Gastroesophageal sphincter (tissue), 3 donors: ENCODE measurements at regions not wholly inside any gene's neighbourhood (a gene's known extent, or its start where the extent isn't known, plus 50 kb on each side); places are given as distances from the start of the nearest gene placed in this dataset.

Experiments
- EP300 ChIP-seq: sonication (generic); formaldehyde crosslinking; IDR thresholded peaks from one replicate; pipeline ENCODE4 v1.6.1; 2017; ENCODE audit warnings: antibody characterized with exemption, mild to moderate bottlenecking
- POLR2A ChIP-seq, 2 donors: fragments of 450-650 bp; IDR thresholded peaks; one replicate each; pipeline ENCODE4 v1.6.1; 2017; ENCODE audit warnings: antibody characterized with exemption in 2 of 2, mild to moderate bottlenecking in 2 of 2, moderate library complexity in 1 of 2
- POLR2AphosphoS5 ChIP-seq: sonication (generic); formaldehyde crosslinking; IDR thresholded peaks from one replicate; pipeline ENCODE4 v1.6.1; 2017; ENCODE audit warnings: antibody characterized with exemption
- TF ChIP-seq, protein P1 (sequence below), 4 experiments: fragments of 200-600 bp in 2 of 4; fragments of 450-650 bp in 2 of 4; sonication (generic) in 1 of 4; IDR thresholded peaks; one replicate each; pipeline ENCODE4 v1.5.1; 2017 to 2019; ENCODE audit warnings: antibody characterized with exemption in 4 of 4, mild to moderate bottlenecking in 2 of 4, moderate library complexity in 2 of 4

DNA sequence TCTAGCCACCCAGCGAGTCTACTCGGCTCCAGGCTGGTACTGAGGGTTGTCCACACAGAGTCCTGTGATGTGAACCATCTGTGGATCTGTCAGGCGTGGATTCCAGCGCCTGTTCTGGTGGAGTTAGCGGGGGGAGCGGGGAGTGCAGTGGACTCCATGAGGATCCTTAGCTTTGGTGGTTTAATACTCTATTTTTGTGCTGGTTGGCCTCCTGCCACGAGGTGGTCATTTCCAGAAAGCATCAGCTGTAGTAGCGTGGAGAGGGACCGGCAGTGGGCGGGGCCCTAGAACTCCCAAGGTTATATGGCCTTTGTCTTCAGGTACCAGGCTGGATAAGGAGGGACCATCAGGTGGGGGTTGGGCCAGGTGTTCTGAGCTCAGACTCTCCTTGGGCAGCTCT, 446.5 kb downstream of the EDEM1 start:
- TF ChIP-seq, protein P1, sequence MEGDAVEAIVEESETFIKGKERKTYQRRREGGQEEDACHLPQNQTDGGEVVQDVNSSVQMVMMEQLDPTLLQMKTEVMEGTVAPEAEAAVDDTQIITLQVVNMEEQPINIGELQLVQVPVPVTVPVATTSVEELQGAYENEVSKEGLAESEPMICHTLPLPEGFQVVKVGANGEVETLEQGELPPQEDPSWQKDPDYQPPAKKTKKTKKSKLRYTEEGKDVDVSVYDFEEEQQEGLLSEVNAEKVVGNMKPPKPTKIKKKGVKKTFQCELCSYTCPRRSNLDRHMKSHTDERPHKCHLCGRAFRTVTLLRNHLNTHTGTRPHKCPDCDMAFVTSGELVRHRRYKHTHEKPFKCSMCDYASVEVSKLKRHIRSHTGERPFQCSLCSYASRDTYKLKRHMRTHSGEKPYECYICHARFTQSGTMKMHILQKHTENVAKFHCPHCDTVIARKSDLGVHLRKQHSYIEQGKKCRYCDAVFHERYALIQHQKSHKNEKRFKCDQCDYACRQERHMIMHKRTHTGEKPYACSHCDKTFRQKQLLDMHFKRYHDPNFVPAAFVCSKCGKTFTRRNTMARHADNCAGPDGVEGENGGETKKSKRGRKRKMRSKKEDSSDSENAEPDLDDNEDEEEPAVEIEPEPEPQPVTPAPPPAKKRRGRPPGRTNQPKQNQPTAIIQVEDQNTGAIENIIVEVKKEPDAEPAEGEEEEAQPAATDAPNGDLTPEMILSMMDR (IDR thresholded peaks at IDR 0.05), result no peak
- TF ChIP-seq POLR2A (IDR thresholded peaks at IDR 0.05) (no peak), EP300 (no peak), POLR2AphosphoS5 (no peak)
